IMR-90 (cell line): ENCODE measurements at regions not wholly inside any gene's neighbourhood (a gene's known extent, or its start where the extent isn't known, plus 50 kb on each side); places are given as distances from the start of the nearest gene placed in this dataset.

Experiments
- ATAC-seq: fragments of 200-7000 bp; cut with Tn5 transposase; 2 replicates; pipeline ENCODE4 v1.9.1; 2020; ENCODE audit warnings: low read depth, mild to moderate bottlenecking, moderate library complexity
- BruUV-seq: library from RNA; stranded (reverse); fragments of 400-500 nt; replicated peaks from 2 replicates; lab custom pipeline; 2021; lab: Mats Ljungman, UMichigan
- CTCF ChIA-PET: fragments of 300-600 bp; formaldehyde crosslinking; extraction: SDS; loops from one replicate; lab custom pipeline; 2021; ENCODE audit warnings: antibody characterized with exemption; lab: Yijun Ruan, JAX
- POLR2A ChIA-PET: fragments of 300-600 bp; sonication (Branson Sonifier 250); formaldehyde crosslinking; loops from one replicate; lab custom pipeline; 2022; ENCODE audit warnings: antibody characterized with exemption; ENCODE audit not compliant: unreplicated experiment; lab: Charles Lee
- DNase-seq: peaks from one replicate; pipeline ENCODE4 v3.0.0; 2013
- H2AFZ ChIP-seq: replicated peaks from 2 replicates; pipeline ENCODE3; 2013; ENCODE audit warnings: low read length, mild to moderate bottlenecking; ENCODE audit not compliant: poor library complexity
- H2AK5ac ChIP-seq: 2 replicates; pipeline ENCODE4 v1.6.1; 2013; ENCODE audit warnings: low read depth, low read length, inconsistent platforms
- H2AK9ac ChIP-seq: replicated peaks from 2 replicates; pipeline ENCODE3; 2013; ENCODE audit warnings: mild to moderate bottlenecking, low read depth, low read length, moderate library complexity; ENCODE audit not compliant: poor library complexity
- H2BK120ac ChIP-seq: 2 replicates; pipeline ENCODE4 v1.6.1; 2013; ENCODE audit warnings: low read depth, low read length, inconsistent platforms
- H2BK15ac ChIP-seq: 3 replicates; pipeline ENCODE4 v1.6.1; 2013; ENCODE audit warnings: low read depth, low read length, inconsistent platforms
- H2BK20ac ChIP-seq: 2 replicates; pipeline ENCODE4 v1.6.1; 2013; ENCODE audit warnings: low read depth, mild to moderate bottlenecking, inconsistent platforms, low read length, moderate library complexity
- H2BK5ac ChIP-seq: 2 replicates; pipeline ENCODE4 v1.6.1; 2013; ENCODE audit warnings: mild to moderate bottlenecking, low read depth, low read length, inconsistent platforms; ENCODE audit not compliant: poor library complexity, severe bottlenecking
- H3K14ac ChIP-seq: replicated peaks from 2 replicates; pipeline ENCODE4 v1.6.1; 2013; ENCODE audit warnings: low read depth, low read length, inconsistent platforms
- H3K18ac ChIP-seq: 2 replicates; pipeline ENCODE4 v1.6.1; 2013; ENCODE audit warnings: low read depth, low read length, control low read depth
- H3K23ac ChIP-seq: 2 replicates; pipeline ENCODE4 v1.6.1; 2013; ENCODE audit warnings: low read depth, low read length, inconsistent platforms
- H3K27ac ChIP-seq: 2 replicates; pipeline ENCODE4 v1.5.1; 2013; ENCODE audit warnings: mild to moderate bottlenecking, control low read depth, low read length; ENCODE audit not compliant: insufficient read depth
- H3K27me3 ChIP-seq: 2 replicates; pipeline ENCODE4 v1.6.1; 2013; ENCODE audit warnings: low read length; ENCODE audit not compliant: control insufficient read depth, insufficient read depth
- H3K36me3 ChIP-seq: 2 replicates; pipeline ENCODE4 v1.6.1; 2013; ENCODE audit warnings: low read length, mixed read lengths; ENCODE audit not compliant: control insufficient read depth, insufficient read depth
- H3K4ac ChIP-seq: 2 replicates; pipeline ENCODE4 v1.6.1; 2013; ENCODE audit warnings: low read depth, low read length, inconsistent platforms
- H3K4me1 ChIP-seq: 2 replicates; pipeline ENCODE4 v1.6.1; 2013; ENCODE audit warnings: low read length, mixed read lengths; ENCODE audit not compliant: control insufficient read depth, insufficient read depth
- H3K4me2 ChIP-seq: 2 replicates; pipeline ENCODE4 v1.6.1; 2013; ENCODE audit warnings: low read depth, mild to moderate bottlenecking, control low read depth, low read length, moderate library complexity
- H3K4me3 ChIP-seq: 2 replicates; pipeline ENCODE4 v1.5.1; 2013; ENCODE audit warnings: low read depth, mild to moderate bottlenecking, control low read depth, low read length, moderate library complexity; ENCODE audit not compliant: insufficient read depth
- H3K56ac ChIP-seq: 2 replicates; pipeline ENCODE4 v1.6.1; 2013; ENCODE audit warnings: low read length, inconsistent platforms; ENCODE audit not compliant: insufficient read depth; ENCODE audit errors: extremely low read depth
- H3K79me1 ChIP-seq, 2 experiments: 2 replicates each; pipeline ENCODE4 v1.6.1; 2013; ENCODE audit warnings: low read length in 2 of 2, inconsistent platforms in 1 of 2, low read depth in 1 of 2
- H3K9ac ChIP-seq: 2 replicates; pipeline ENCODE4 v1.6.1; 2013; ENCODE audit warnings: low read depth, low read length, control low read depth
- H3K9me1 ChIP-seq: 2 replicates; pipeline ENCODE4 v1.6.1; 2013; ENCODE audit warnings: low read length, inconsistent platforms; ENCODE audit not compliant: insufficient read depth
- H3K9me3 ChIP-seq: 2 replicates; pipeline ENCODE4 v1.6.1; 2013; ENCODE audit warnings: low read length; ENCODE audit not compliant: control insufficient read depth, insufficient read depth
- H4K20me1 ChIP-seq: 2 replicates; pipeline ENCODE4 v1.6.1; 2013; ENCODE audit warnings: low read length, inconsistent platforms; ENCODE audit not compliant: insufficient read depth
- H4K5ac ChIP-seq: 2 replicates; pipeline ENCODE4 v1.6.1; 2013; ENCODE audit warnings: mild to moderate bottlenecking, low read depth, low read length, control low read depth
- H4K8ac ChIP-seq, 2 experiments: 2 replicates each; pipeline ENCODE4 v1.6.1; 2013; ENCODE audit warnings: low read depth in 2 of 2, low read length in 2 of 2, control low read depth in 1 of 2, inconsistent platforms in 1 of 2
- H4K91ac ChIP-seq: 2 replicates; pipeline ENCODE4 v1.6.1; 2013; ENCODE audit warnings: low read depth, low read length, inconsistent platforms; ENCODE audit not compliant: insufficient read depth
- BHLHE40 ChIP-seq: fragments of 150-350 bp; IDR thresholded peaks from 2 replicates; pipeline ENCODE4 v1.6.1; 2016; ENCODE audit warnings: mild to moderate bottlenecking, low read depth, low read length
- CEBPB ChIP-seq: IDR thresholded peaks from 2 replicates; pipeline ENCODE4 v1.6.1; 2012; ENCODE audit warnings: low read depth, low read length, improper control_type of control experiment
- CHD1 ChIP-seq: IDR thresholded peaks from 2 replicates; pipeline ENCODE4 v1.6.1; 2012; ENCODE audit warnings: low read depth, low read length, improper control_type of control experiment
- CTCF ChIP-seq: conservative IDR thresholded peaks from 2 replicates; pipeline ENCODE4 v1.5.1; 2012; ENCODE audit warnings: mild to moderate bottlenecking, low read depth, low read length, improper control_type of control experiment
- FOS ChIP-seq: fragments of 150-350 bp; IDR thresholded peaks from 2 replicates; pipeline ENCODE4 v1.6.1; 2016; ENCODE audit warnings: low read depth, low read length
- MAFK ChIP-seq: IDR thresholded peaks from 2 replicates; pipeline ENCODE4 v1.6.1; 2012; ENCODE audit warnings: low read depth, low read length, improper control_type of control experiment
- MAZ ChIP-seq: IDR thresholded peaks from 2 replicates; pipeline ENCODE4 v1.6.1; 2012; ENCODE audit warnings: low read depth, mild to moderate bottlenecking, low read length, improper control_type of control experiment, moderate library complexity, borderline replicate concordance
- MXI1 ChIP-seq: IDR thresholded peaks from 2 replicates; pipeline ENCODE4 v1.6.1; 2012; ENCODE audit warnings: low read depth, mild to moderate bottlenecking, low read length, moderate library complexity, borderline replicate concordance
- NFE2L2 ChIP-seq: fragments of 150-350 bp; IDR thresholded peaks from 2 replicates; pipeline ENCODE4 v1.6.1; 2016; ENCODE audit warnings: low read depth, mild to moderate bottlenecking, low read length
- POLR2A ChIP-seq: IDR thresholded peaks from 2 replicates; pipeline ENCODE4 v1.6.1; 2012; ENCODE audit warnings: mild to moderate bottlenecking, low read depth, low read length
- RAD21 ChIP-seq: IDR thresholded peaks from 2 replicates; pipeline ENCODE4 v1.6.1; 2012; ENCODE audit warnings: low read length, improper control_type of control experiment
- RCOR1 ChIP-seq: IDR thresholded peaks from 2 replicates; pipeline ENCODE4 v1.6.1; 2012; ENCODE audit warnings: mild to moderate bottlenecking, low read length, improper control_type of control experiment; ENCODE audit not compliant: insufficient replicate concordance
- RFX5 ChIP-seq: IDR thresholded peaks from 2 replicates; pipeline ENCODE4 v1.8.0; 2012; ENCODE audit warnings: low read depth, mild to moderate bottlenecking, low read length, moderate library complexity
- SMC3 ChIP-seq: fragments of 150-350 bp; IDR thresholded peaks from 2 replicates; pipeline ENCODE4 v1.6.1; 2016; ENCODE audit warnings: low read depth, mild to moderate bottlenecking, antibody characterized with exemption, low read length, moderate library complexity
- WGBS, 2 experiments: methylation state at CpG; one replicate each; pipeline versions ENCODE4 v1.1.5 to v1.1.7; 2013; ENCODE audit warnings: missing lambda C conversion rate in 2 of 2; ENCODE audit not compliant: insufficient read length in 1 of 2; ENCODE audit errors: extremely low coverage in 2 of 2; 5-methylcytosine and 5-hydroxymethylcytosine counted together
- dilution Hi-C: fragments of 300-500 bp; cut with HindIII; formaldehyde crosslinking; loops from one replicate; pipeline ENCODE4 v1.14.3; 2018; ENCODE audit warnings: low sequenced_read_pairs; ENCODE audit not compliant: unreplicated experiment
- in situ Hi-C: fragments of 300-500 bp; cut with MboI; formaldehyde crosslinking; loops from 3 replicates; pipeline ENCODE4 v1.14.3; 2019; ENCODE audit warnings: low sequenced_read_pairs, inconsistent platforms, mixed read lengths
- intact Hi-C: fragments of 100-400 bp; cut with micrococcal nuclease; formaldehyde crosslinking; loops from 2 replicates; pipeline ENCODE4 v1.10.0; 2022
- TF ChIP-seq, protein P1 (sequence below): fragments of 150-350 bp; IDR thresholded peaks from 2 replicates; pipeline ENCODE4 v1.6.1; 2017; ENCODE audit warnings: mild to moderate bottlenecking, antibody characterized with exemption, low read length, low read depth
- TF ChIP-seq, protein P2 (sequence below): fragments of 150-350 bp; IDR thresholded peaks from 2 replicates; pipeline ENCODE4 v1.6.1; 2016; ENCODE audit warnings: low read depth, mild to moderate bottlenecking, low read length, moderate library complexity, borderline replicate concordance

DNA sequence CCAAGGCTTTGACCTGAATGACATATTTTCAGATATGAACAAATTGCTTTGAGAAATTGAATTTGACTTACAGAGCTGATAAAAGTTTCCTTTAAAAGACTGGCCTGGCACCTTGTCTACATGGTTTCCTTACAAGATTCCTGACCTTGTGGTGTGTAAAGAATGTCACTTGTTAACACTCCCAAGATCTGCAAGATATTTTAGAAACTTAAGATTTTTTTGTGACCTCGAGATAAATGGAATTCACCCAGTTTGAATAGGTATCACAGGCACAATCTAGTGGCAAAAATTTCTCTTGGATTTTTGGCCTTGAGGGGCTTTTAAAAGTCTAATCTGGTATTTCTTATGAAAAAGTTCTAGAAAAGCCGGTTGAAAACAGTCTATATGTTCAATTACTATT is 1568.9 kb upstream of the IGFBP7 start:
- no peak overlapping the region for H3K56ac ChIP-seq
- ChIA-PET POLR2A (no interaction called here), CTCF (no interaction called here)
- no peaks in the 10 kb centered on the region for H3K4me1 ChIP-seq
- peaks cover 2% of the 10 kb centered on the region; the same call in 1 of the 2 replicates for H3K9me3 ChIP-seq
- no peak overlapping the region for H3K14ac ChIP-seq
- H2BK120ac ChIP-seq: no peak overlapping the region
- BruUV-seq: no TSS peak
- no CpG with 5 or more reads among the region's 2 CpGs for WGBS, 2 experiments
- no peak overlapping the region for H3K23ac ChIP-seq
- H4K8ac ChIP-seq: no peak overlapping the region
- H2BK5ac ChIP-seq: no peak overlapping the region
- H3K27ac ChIP-seq: no peak overlapping the region
- no peak overlapping the region for H2AFZ ChIP-seq
- DNase-seq: no peak
- no peaks in the 10 kb centered on the region for H3K79me1 ChIP-seq
- no peak overlapping the region for H2AK9ac ChIP-seq
- no peaks in the 10 kb centered on the region for H3K36me3 ChIP-seq
- no peak overlapping the region for H4K5ac ChIP-seq
- no peak overlapping the region for H3K4me3 ChIP-seq
- H3K18ac ChIP-seq: no peak overlapping the region
- no peak for ATAC-seq
- H3K9ac ChIP-seq: no peak overlapping the region
- in situ Hi-C loops: no loop called here
- dilution Hi-C loops: no loop called here
- H2BK15ac ChIP-seq: no peak overlapping the region
- no peak overlapping the region for H2BK20ac ChIP-seq
- TF ChIP-seq MAZ: no peak
- TF ChIP-seq RAD21: no peak
- TF ChIP-seq SMC3: no peak
- TF ChIP-seq MAFK: no peak
- no peak for TF ChIP-seq CEBPB
- no peak for TF ChIP-seq RCOR1
- TF ChIP-seq MXI1: no peak
- TF ChIP-seq, protein P1, sequence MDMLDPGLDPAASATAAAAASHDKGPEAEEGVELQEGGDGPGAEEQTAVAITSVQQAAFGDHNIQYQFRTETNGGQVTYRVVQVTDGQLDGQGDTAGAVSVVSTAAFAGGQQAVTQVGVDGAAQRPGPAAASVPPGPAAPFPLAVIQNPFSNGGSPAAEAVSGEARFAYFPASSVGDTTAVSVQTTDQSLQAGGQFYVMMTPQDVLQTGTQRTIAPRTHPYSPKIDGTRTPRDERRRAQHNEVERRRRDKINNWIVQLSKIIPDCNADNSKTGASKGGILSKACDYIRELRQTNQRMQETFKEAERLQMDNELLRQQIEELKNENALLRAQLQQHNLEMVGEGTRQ: no peak
- TF ChIP-seq, protein P2, sequence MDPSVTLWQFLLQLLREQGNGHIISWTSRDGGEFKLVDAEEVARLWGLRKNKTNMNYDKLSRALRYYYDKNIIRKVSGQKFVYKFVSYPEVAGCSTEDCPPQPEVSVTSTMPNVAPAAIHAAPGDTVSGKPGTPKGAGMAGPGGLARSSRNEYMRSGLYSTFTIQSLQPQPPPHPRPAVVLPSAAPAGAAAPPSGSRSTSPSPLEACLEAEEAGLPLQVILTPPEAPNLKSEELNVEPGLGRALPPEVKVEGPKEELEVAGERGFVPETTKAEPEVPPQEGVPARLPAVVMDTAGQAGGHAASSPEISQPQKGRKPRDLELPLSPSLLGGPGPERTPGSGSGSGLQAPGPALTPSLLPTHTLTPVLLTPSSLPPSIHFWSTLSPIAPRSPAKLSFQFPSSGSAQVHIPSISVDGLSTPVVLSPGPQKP: no peak
- no peak for TF ChIP-seq BHLHE40
- TF ChIP-seq CTCF: no peak
- no peak for TF ChIP-seq FOS
- no peak for TF ChIP-seq CHD1
- TF ChIP-seq NFE2L2: no peak
- no peak for TF ChIP-seq RFX5
- no peak for TF ChIP-seq POLR2A
- intact Hi-C loops: no loop called here
- H3K4me2 ChIP-seq: no peak overlapping the region
- H4K20me1 ChIP-seq: no peaks in the 10 kb centered on the region
- no peaks in the 10 kb centered on the region for H3K27me3 ChIP-seq
- no peak overlapping the region for H4K91ac ChIP-seq
- no peak overlapping the region for H3K4ac ChIP-seq
- no peak overlapping the region for H2AK5ac ChIP-seq
- no peaks in the 10 kb centered on the region for H3K9me1 ChIP-seq
